Heart left ventricle (tissue), 13 donors: ENCODE measurements at regions not wholly inside any gene's neighbourhood (a gene's known extent, or its start where the extent isn't known, plus 50 kb on each side); places are given as distances from the start of the nearest gene placed in this dataset.

Experiments
- POLR2A ChIP-seq, 2 donors: fragments of 450-650 bp; IDR thresholded peaks; one replicate each; pipeline ENCODE4 v1.6.1; 2017; ENCODE audit warnings: antibody characterized with exemption in 2 of 2, mild to moderate bottlenecking in 2 of 2, moderate library complexity in 2 of 2
- TF ChIP-seq, protein P1 (sequence below), 12 donors: fragments of 200-600 bp; sonication (generic) in 4 of 12; IDR thresholded peaks; one replicate each; pipeline versions ENCODE4 v1.5.0 to v1.8.0; 2018 to 2022; ENCODE audit warnings: antibody characterized with exemption in 12 of 12, mild to moderate bottlenecking in 5 of 12
- donor health status: ischemic (EF 13 %, LVEDD 7.1; RV severe dilation, severe dysfunction).
- donor health status: DM: no; HTN: yes; CAD: no.
- donor health status: DM: no; HTN: no; CAD: no.
- donor health status: ischemic (EF 25% LVEDD 6.9; RV normal size, moderate dysfunction).
- donor health status: ischemic (EF 25% LVEDD 5.7; RV mildly dilated, moderate dysfunction).
- donor health status: ischemic (EF 35%, LVEDD 5.7; RV mildly dilated, moderate dysfunction).
- donor health status: nonischemic (EF 11% LVEDD 7.7; RV severe dilation, severe dysfunction).
- donor health status: DM: yes; HTN: yes; CAD: no.
- donor health status: PGD.
- donor health status: ischemic (EF 29% LVEDD 5.4; RV normal size, mild dysfunction).
- donor health status: nonischemic (EF 23%, LVEDD 6.1; RV moderate dilation, normal function).

DNA sequence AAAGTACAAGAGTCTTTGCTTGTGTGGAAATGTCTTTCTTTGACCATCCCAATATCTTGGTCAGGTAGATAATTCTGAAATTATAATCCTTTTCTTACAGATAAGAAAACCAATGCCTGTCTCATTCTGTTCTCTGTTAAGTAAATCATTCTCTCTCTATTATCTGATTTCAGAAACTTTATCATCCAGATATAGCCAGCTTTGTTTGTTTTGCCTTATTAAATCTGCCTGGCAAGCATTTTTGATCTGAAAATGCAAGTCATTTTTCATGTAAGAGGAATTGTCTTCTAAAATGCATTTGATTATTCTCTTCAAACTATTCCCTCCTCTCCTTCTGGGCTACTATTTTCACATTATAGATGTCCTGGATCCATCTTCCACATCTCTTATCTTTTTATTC is 625.5 kb downstream of the CCDC171 start:
- TF ChIP-seq, protein P1, sequence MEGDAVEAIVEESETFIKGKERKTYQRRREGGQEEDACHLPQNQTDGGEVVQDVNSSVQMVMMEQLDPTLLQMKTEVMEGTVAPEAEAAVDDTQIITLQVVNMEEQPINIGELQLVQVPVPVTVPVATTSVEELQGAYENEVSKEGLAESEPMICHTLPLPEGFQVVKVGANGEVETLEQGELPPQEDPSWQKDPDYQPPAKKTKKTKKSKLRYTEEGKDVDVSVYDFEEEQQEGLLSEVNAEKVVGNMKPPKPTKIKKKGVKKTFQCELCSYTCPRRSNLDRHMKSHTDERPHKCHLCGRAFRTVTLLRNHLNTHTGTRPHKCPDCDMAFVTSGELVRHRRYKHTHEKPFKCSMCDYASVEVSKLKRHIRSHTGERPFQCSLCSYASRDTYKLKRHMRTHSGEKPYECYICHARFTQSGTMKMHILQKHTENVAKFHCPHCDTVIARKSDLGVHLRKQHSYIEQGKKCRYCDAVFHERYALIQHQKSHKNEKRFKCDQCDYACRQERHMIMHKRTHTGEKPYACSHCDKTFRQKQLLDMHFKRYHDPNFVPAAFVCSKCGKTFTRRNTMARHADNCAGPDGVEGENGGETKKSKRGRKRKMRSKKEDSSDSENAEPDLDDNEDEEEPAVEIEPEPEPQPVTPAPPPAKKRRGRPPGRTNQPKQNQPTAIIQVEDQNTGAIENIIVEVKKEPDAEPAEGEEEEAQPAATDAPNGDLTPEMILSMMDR (IDR thresholded peaks at IDR 0.05), result no peak
- TF ChIP-seq POLR2A (IDR thresholded peaks at IDR 0.05), result no peak
